ENCODE measurements at regions not wholly inside any gene's neighbourhood (a gene's known extent, or its start where the extent isn't known, plus 50 kb on each side); places are given as distances from the start of the nearest gene placed in this dataset.

DNA sequence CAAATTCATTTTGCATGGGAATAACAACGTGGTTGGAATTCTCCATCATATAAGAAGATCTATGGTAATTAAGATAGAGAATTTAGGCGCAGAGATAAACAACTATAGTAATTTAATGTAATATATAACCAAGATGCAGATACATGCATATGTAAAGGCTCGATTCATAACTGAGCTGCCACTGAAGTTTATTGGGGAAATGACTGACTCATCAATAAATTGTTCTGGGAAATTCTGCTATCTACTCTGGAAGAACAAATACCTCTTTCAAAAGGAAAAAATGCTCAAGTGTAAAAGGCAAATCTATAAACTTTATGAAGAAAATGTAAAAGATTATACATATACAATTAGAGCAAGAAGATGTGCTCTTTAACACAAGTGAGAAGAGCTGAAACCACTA lies 596.4 kb downstream of the MMUT start:
- H3K9me3 ChIP-seq: no peaks in the 10 kb centered on the region
- H3K4me1 ChIP-seq: no peaks in the 10 kb centered on the region
- no peaks in the 10 kb centered on the region for H3K27me3 ChIP-seq
- no peak for DNase-seq
- 80 to 89% methylated on average over 3 of the region's 3 CpGs for WGBS, 2 donors
- H3K4me3 ChIP-seq: no peak overlapping the region
- TF ChIP-seq, protein P1, sequence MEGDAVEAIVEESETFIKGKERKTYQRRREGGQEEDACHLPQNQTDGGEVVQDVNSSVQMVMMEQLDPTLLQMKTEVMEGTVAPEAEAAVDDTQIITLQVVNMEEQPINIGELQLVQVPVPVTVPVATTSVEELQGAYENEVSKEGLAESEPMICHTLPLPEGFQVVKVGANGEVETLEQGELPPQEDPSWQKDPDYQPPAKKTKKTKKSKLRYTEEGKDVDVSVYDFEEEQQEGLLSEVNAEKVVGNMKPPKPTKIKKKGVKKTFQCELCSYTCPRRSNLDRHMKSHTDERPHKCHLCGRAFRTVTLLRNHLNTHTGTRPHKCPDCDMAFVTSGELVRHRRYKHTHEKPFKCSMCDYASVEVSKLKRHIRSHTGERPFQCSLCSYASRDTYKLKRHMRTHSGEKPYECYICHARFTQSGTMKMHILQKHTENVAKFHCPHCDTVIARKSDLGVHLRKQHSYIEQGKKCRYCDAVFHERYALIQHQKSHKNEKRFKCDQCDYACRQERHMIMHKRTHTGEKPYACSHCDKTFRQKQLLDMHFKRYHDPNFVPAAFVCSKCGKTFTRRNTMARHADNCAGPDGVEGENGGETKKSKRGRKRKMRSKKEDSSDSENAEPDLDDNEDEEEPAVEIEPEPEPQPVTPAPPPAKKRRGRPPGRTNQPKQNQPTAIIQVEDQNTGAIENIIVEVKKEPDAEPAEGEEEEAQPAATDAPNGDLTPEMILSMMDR (IDR thresholded peaks at IDR 0.05): no peak
- TF ChIP-seq POLR2A (IDR thresholded peaks at IDR 0.05): no peak
- intact Hi-C loops (cut with DNase I; ENCODE audit: low total_unique reads): no loop called here
- no peak overlapping the region for H3K27ac ChIP-seq
- no peaks in the 10 kb centered on the region for H3K36me3 ChIP-seq (ENCODE audit: low read depth, missing control alignments)

DNA sequence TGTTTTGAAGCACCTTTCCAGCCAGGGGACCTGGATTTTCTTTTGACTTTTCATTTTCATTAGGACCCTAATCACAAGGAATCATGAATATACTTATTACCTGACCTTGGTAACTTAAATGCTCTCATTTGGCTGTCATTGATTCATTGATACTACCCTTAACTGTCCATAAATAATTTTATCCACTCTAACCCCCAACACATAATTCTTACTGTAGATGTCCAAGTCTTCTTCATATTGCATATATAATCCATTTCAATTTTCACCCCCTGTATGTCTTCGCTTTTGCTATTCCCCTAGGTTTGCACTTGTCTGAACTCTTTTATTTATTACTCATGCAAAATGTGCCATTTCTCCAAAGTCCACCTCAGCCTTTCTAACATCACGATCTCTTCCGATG lies 602.9 kb downstream of the MMUT start:
- DNase-seq: no peak
- Histone ChIP-seq H3K9me3 (no peaks in the 10 kb centered on the region), H3K36me3 (ENCODE audit: low read depth, missing control alignments) (no peaks in the 10 kb centered on the region), H3K4me1 (no peaks in the 10 kb centered on the region), H3K4me3 (no peak overlapping the region), H3K27ac (no peak overlapping the region), H3K27me3 (no peaks in the 10 kb centered on the region)
- 86 to 96% methylated on average over 3 of the region's 3 CpGs for WGBS, 2 donors
- TF ChIP-seq, protein P1 (IDR thresholded peaks at IDR 0.05): no peak
- no peak for TF ChIP-seq POLR2A (IDR thresholded peaks at IDR 0.05)
- intact Hi-C loops (cut with DNase I; ENCODE audit: low total_unique reads): no loop called here

- Histone ChIP-seq H3K27me3 (no peaks in the 10 kb centered on the region), H3K36me3 (ENCODE audit: low read depth, missing control alignments) (no peaks in the 10 kb centered on the region), H3K9me3 (no peaks in the 10 kb centered on the region), H3K4me3 (no peak overlapping the region), H3K4me1 (no peaks in the 10 kb centered on the region), H3K27ac (no peak overlapping the region)
- WGBS, 2 donors: 44 to 57% methylated on average over 2 of the region's 2 CpGs
- intact Hi-C loops (cut with DNase I; ENCODE audit: low total_unique reads): no loop called here
- TF ChIP-seq, protein P1 (IDR thresholded peaks at IDR 0.05): no peak
- no peak for TF ChIP-seq POLR2A (IDR thresholded peaks at IDR 0.05)
- DNase-seq: no peak
Observed at GRCh38 chr6:48859562-48860123, 603.4 kb downstream of the MMUT start.

DNA sequence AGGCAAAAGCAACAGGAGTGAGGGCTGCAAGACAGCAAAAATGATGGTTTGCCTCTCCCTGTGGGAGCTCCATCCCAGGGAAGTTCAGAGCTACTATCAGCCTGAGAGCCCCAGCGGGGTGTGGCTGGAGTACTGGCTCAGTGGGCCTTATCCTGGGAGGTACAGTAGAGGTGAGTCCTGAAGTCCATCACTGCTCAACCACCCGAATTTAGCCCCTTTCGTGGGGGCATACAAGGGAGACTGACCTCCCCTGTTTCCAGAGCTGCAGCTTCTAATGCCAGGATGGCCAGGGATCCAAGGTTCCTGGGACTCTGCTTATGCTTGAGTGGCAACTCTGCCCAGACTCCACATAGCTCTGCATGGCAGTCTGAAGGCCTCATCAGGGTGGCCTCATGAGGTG lies 617.8 kb downstream of the MMUT start:
- no peaks in the 10 kb centered on the region for H3K4me1 ChIP-seq
- TF ChIP-seq POLR2A (IDR thresholded peaks at IDR 0.05): no peak
- TF ChIP-seq, protein P1 (IDR thresholded peaks at IDR 0.05): no peak
- no peaks in the 10 kb centered on the region for H3K9me3 ChIP-seq
- H3K27ac ChIP-seq: no peak overlapping the region
- no peaks in the 10 kb centered on the region for H3K36me3 ChIP-seq (ENCODE audit: low read depth, missing control alignments)
- no peaks in the 10 kb centered on the region for H3K27me3 ChIP-seq
- WGBS, 2 donors: 84 to 94% methylated on average over 3 of the region's 3 CpGs
- intact Hi-C loops (cut with DNase I; ENCODE audit: low total_unique reads): no loop called here
- DNase-seq: no peak
- H3K4me3 ChIP-seq: no peak overlapping the region

DNA sequence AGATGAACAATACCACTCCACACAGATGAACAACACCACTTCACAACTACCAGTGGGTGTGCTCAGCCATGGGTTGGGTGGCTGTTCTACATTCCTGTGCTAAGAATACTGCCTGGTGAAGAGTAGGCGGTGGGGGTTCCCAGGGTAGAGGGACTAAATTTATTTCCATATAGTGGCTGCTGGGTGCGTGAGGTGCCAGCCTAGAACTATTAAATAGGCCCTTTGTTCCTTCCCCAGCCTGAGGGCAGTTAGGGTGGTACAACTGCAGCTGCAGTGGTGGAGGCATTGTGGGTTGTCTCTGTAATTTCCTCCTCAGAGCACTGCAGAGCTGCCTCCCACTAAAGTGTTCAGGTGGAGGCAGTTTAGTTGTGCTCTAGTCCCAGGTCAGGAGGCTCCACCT lies 618.4 kb downstream of the MMUT start:
- no peaks in the 10 kb centered on the region for H3K4me1 ChIP-seq

More for the DNA sequence above, 618.4 kb downstream of the MMUT start:
- 88 to 92% methylated on average over 2 of the region's 2 CpGs for WGBS, 2 donors
- DNase-seq: no peak
- Histone ChIP-seq H3K36me3 (ENCODE audit: low read depth, missing control alignments) (no peaks in the 10 kb centered on the region), H3K27ac (no peak overlapping the region), H3K4me3 (no peak overlapping the region), H3K9me3 (no peaks in the 10 kb centered on the region), H3K27me3 (no peaks in the 10 kb centered on the region)
- intact Hi-C loops (cut with DNase I; ENCODE audit: low total_unique reads): no loop called here
- TF ChIP-seq POLR2A (IDR thresholded peaks at IDR 0.05): no peak
- TF ChIP-seq, protein P1 (IDR thresholded peaks at IDR 0.05): no peak

Measured in testis (tissue), 2 donors.